Stimulated activated CD8-positive, alpha-beta memory T cell treated with anti-CD3 and anti-CD28 coated beads, Interleukin-15, amount 100 ng/mL, for 1 hour (primary cell): ENCODE measurements at regions not wholly inside any gene's neighbourhood (a gene's known extent, or its start where the extent isn't known, plus 50 kb on each side); places are given as distances from the start of the nearest gene placed in this dataset.
A peak's percentile ranks its signal among the peaks of the same experiment; 100 is the strongest.

Experiments used
- DNase-seq: peaks from one replicate; pipeline ENCODE4 v3.0.0-alpha.2; 2020; ENCODE audit warnings: low read depth

DNA sequence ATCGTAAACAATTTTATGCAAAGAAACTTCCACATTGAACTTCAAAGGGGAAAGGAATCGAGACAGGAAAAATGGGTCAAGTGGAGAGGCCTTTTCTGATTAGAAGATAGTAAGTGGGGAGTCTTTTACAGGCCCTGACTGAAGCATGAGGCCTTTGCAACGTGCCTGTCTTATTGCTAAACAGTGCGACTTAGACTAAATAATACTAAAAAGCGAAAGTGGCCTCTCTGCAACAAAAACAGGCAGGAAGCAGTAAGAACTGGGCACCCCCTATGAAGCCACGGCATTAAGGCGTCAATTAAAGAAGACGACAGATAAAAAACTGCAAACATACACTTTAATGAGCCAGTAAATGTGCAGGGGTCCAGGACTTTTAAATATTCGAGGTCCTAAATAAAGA is 283.4 kb upstream of the GRIP1 start:
- no peak for DNase-seq

DNA sequence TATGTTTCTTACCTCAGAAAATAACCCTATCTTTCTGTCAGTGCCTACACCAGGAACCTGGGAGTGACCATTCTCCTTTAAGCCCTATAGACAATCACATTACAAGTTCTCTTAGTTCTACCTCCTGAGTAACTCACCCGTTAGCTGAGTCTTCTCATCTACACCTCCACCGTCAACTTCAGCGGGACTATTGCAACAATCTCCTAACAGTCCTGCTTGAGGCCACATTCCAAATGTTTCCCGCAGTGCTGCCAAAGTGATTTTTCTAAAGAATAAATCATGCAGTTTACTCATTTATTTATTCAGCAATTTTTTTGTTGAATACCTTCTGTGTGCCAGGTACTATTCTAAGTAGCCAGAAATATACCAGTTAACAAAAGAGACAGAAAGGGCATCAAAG is 285.0 kb upstream of the GRIP1 start:
- no peak for DNase-seq

GRCh38 chr12:66964629-66965028 is 285.8 kb upstream of the GRIP1 start:
- DNase-seq = no peak

DNA sequence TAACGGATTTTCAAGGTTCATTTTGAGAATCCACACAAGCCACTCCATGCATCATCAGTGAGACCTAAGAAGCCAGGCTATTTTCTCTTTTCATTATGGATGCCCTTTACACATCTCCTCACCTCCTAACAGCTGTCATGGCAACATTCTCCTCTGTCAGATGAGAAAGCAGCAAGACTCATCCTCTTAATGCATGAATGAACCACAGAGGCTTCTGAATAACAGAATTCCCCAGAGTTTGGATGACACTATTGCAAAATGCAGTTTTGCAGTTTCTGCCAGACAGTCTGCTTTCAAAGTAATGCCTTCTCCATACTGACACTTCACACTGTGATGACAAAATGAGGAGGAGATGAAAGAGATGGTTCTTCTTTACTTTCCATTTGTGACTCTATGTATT is 286.7 kb upstream of the GRIP1 start:
- no peak for DNase-seq

- no peak for DNase-seq
These were observed 292.9 kb upstream of the GRIP1 start for GRCh38 chr12:66971816-66972215.

DNA sequence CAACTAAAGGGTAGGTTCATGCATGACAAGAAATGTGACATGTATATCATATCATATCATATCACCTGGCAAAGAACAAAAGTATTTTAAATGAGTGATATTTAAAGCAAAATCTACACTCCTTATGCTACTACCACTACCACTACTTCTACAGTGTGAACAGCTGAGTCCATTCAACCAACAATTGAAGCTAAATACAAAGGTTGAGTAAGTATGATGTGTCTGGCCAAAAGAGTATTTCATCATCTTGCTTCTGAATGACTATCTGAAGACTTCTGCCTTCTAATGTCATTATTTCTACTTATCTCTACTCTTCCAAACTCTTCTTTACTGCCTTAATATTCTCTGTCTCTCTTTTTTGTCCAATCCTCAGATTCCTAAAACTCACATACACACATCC is 292.6 kb upstream of the CAND1 start:
- DNase-seq = no peak

- DNase-seq = no peak
These were observed 290.4 kb upstream of the CAND1 start for GRCh38 chr12:66978802-66979201.

DNA sequence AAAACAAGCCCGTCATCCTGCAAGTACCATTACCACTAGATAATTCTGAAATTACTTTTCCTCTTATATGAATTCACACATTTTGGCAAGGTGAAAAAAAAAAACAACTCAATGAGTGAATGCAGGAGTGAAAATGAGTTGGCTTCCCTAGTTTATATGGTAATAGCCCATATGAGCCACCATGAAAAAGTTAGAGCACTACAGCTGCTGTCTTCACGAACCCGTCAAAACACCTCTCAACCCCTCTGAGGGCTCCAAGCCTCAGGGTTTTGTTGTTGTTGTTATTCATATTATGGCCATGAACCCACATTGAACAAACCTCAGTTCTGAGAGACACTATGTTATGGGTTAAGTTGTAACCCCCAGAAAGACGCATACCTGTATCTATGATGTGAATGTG is 289.9 kb upstream of the CAND1 start:
- no peak for DNase-seq

GRCh38 chr12:66984077-66984476 is 285.1 kb upstream of the CAND1 start:
- DNase-seq = no peak

GRCh38 chr12:66984962-66985361 is 284.2 kb upstream of the CAND1 start:
- no peak for DNase-seq

DNA sequence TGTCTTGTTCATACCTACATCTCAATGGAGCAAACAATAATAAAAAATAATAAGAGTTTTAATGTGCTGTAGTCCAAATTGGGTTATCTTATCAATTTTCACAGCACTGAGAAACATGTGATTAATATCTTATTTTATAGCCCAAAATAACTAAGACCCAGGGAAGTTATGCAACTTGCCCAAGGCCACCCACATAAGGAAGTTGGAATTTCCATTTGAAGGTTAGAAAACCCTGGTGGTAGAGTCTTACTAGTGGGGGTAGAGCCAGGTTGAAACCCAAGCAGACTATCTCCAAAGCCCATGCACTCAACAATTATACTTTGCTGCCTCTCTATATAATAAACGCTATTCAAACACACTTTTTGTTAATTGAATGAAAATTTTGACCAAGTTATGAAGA is 270.0 kb upstream of the CAND1 start:
- DNase-seq = no peak

DNA sequence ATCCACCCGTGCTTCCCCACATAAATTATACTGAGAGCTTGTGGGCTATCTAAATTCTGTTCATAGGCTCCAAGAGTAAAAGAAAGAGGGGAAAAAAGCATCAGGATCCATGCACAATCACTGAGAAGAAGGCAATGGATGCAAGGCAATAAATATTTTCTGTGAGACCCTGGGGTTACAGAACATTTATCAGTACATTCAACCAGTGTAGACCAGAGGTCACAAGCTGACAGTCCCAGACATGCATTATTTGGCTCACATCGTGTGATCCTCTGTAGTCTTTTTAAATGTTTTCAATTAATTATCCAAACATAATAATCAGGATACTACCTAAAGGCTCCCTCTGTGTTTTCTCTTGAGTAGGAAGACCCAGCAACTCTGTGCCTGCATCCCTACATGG is 267.9 kb upstream of the CAND1 start:
- no peak for DNase-seq

- no peak for DNase-seq
These were observed 266.4 kb upstream of the CAND1 start for GRCh38 chr12:67002720-67003119.

- DNase-seq = no peak
These were observed 262.5 kb upstream of the CAND1 start for GRCh38 chr12:67006610-67007009.

DNA sequence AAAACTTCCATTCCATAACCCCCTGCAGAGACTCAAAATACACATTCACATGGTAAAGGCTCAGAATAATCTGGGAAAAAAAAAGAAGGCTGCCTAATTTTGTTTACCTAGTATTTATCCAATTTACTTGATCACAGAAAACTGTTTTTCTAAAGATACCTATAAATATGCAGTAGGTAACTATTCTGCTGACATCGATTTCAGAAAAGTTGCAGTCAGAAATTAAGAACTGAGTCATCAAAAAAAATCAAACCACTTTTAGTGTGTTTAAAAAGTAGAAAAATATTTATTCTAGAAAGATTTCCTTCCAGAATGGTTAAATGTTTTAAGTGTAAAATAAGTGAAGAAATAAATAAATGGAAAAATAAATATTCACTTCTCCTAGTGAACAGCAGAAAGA is 254.5 kb upstream of the CAND1 start:
- no peak for DNase-seq

DNA sequence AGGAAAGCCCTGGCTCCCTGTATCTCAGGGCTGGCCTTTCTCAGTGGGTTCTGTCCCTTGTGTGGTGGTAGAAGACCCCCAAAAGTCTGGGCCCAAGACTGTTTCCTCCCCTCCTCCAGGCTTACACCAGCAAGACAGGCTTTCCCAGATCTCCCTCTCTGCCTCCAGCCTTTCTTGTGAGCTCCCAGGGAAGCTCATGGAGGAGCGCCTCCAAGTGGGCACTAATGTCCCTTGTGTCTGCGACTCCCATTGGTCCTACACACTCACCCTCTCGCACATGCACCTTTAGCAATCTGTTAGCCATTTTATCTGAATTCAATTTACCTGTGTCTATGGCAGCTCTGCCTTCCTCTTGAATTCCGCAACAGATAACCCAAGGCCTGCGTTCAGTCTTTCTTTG is 251.1 kb upstream of the CAND1 start:
- DNase-seq = no peak

DNA sequence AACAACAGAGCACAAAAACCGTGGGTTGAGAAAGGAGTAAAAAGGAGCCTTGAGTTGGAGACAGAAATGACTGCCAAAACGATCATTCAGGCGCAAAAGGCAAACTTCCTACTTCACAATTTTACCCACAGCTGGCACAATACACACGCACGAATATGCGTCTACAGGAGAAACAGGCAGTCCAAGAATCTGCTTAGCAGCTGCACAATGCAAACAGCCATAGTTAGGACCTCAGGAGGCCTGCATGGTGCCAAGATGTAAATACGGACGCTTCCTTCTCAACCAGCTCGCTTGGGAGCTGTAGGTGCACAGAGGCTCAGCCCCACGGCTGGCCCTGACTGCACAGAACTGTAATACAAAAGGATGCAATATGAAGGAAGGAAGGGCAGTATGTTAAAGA is 250.1 kb upstream of the CAND1 start:
- DNase-seq = no peak

- DNase-seq = peak; percentile 34
These were observed 243.5 kb upstream of the CAND1 start for GRCh38 chr12:67025543-67026114.

DNA sequence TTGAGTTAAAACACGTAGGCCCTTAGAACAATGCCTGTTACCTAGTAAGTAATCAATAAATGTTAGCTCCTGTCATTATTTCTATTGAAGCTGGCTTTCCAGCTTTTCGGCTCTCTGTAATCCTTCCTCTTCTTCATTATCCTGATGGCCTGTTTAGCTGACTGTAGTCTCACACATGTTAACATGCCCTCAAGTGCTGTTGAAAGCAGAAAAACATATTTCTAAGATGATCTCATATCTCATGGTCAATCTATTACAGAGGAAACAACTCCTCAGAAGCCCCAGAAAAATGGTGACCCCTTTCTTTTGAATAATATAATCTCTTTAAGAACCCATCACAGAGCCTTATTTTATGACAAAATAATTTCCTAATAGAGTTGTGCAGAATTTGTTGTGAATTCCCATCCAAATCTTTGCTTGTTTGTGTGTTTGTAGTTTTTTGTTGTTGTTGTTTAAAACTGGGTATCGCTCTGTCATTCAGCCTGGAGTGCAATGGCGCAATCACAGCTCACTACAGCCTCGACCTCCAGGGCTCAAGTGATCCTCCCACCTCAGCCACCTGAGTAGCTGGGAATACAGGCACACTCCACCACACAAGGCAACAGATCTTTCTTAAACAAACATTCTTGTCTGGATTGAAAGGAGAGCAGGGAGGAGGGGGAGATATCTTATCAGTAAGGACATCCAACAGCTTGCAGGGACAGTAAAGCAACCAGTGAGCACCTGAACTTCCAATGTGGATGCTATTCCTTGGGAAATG is 242.5 kb upstream of the CAND1 start:
- DNase-seq = no peak

GRCh38 chr12:67028529-67028928 is 240.6 kb upstream of the CAND1 start:
- DNase-seq = no peak

GRCh38 chr12:67034110-67034879 is 234.9 kb upstream of the CAND1 start:
- no peak for DNase-seq

GRCh38 chr12:67035121-67035520 is 234.0 kb upstream of the CAND1 start:
- no peak for DNase-seq

GRCh38 chr12:67038486-67038885 is 230.7 kb upstream of the CAND1 start:
- DNase-seq = no peak
